Stimulated activated CD8-positive, alpha-beta memory T cell treated with anti-CD3 and anti-CD28 coated beads, Interleukin-2, amount 100 ng/mL, for 48 hours (primary cell): ENCODE measurements at regions not wholly inside any gene's neighbourhood (a gene's known extent, or its start where the extent isn't known, plus 50 kb on each side); places are given as distances from the start of the nearest gene placed in this dataset.

Source experiments
- DNase-seq, 2 donors: peaks; one replicate each; pipeline ENCODE4 v3.0.0-alpha.2; 2020; ENCODE audit warnings: low read depth in 2 of 2

- DNase-seq, result peak; percentile 27 to 31
These were observed 210.7 kb upstream of the SLC24A2 start for GRCh38 chr9:19999491-20000057.

GRCh38 chr9:19998823-19999455 lies 210.1 kb upstream of the SLC24A2 start:
- no peak for DNase-seq

GRCh38 chr9:19998153-19998552 lies 209.3 kb upstream of the SLC24A2 start:
- no peak for DNase-seq

GRCh38 chr9:19995619-19996018 lies 206.8 kb upstream of the SLC24A2 start:
- no peak for DNase-seq

GRCh38 chr9:19994296-19994695 lies 205.5 kb upstream of the SLC24A2 start:
- no peak for DNase-seq

- DNase-seq, result no peak
These were observed 203.7 kb upstream of the SLC24A2 start for GRCh38 chr9:19992556-19992955.

- DNase-seq, result no peak
These were observed 200.4 kb upstream of the SLC24A2 start for GRCh38 chr9:19989213-19989612.

- DNase-seq, result no peak
These were observed 199.4 kb upstream of the SLC24A2 start for GRCh38 chr9:19988281-19988680.

- no peak for DNase-seq
These were observed 196.2 kb upstream of the SLC24A2 start for GRCh38 chr9:19985081-19985480.

GRCh38 chr9:19976226-19976625 lies 187.4 kb upstream of the SLC24A2 start:
- no peak for DNase-seq

- DNase-seq, result no peak
These were observed 186.7 kb upstream of the SLC24A2 start for GRCh38 chr9:19975499-19975898.

- DNase-seq, result no peak
These were observed 180.9 kb upstream of the SLC24A2 start for GRCh38 chr9:19969721-19970120.

- DNase-seq, result no peak
These were observed 179.1 kb upstream of the SLC24A2 start for GRCh38 chr9:19967888-19968459.

- DNase-seq, result no peak
These were observed 178.5 kb upstream of the SLC24A2 start for GRCh38 chr9:19967216-19967887.

GRCh38 chr9:19965336-19965735 lies 176.5 kb upstream of the SLC24A2 start:
- no peak for DNase-seq

GRCh38 chr9:19947996-19948395 lies 159.2 kb upstream of the SLC24A2 start:
- DNase-seq, result no peak

- DNase-seq, result no peak
These were observed 157.7 kb upstream of the SLC24A2 start for GRCh38 chr9:19946441-19947109.

- no peak for DNase-seq
These were observed 153.0 kb upstream of the SLC24A2 start for GRCh38 chr9:19941874-19942273.

- DNase-seq, result no peak
These were observed 152.1 kb upstream of the SLC24A2 start for GRCh38 chr9:19940811-19941535.

GRCh38 chr9:19939734-19940278 lies 151.0 kb upstream of the SLC24A2 start:
- DNase-seq, result no peak

GRCh38 chr9:19938990-19939733 lies 150.3 kb upstream of the SLC24A2 start:
- DNase-seq, result no peak
